ENCODE measurements at regions not wholly inside any gene's neighbourhood (a gene's known extent, or its start where the extent isn't known, plus 50 kb on each side); places are given as distances from the start of the nearest gene placed in this dataset.

GRCh38 chr13:59178344-59178743, 985.4 kb downstream of the DIAPH3 start:
- DNase-seq (ENCODE audit: low spot score), result no peak
- TF ChIP-seq, protein P1, sequence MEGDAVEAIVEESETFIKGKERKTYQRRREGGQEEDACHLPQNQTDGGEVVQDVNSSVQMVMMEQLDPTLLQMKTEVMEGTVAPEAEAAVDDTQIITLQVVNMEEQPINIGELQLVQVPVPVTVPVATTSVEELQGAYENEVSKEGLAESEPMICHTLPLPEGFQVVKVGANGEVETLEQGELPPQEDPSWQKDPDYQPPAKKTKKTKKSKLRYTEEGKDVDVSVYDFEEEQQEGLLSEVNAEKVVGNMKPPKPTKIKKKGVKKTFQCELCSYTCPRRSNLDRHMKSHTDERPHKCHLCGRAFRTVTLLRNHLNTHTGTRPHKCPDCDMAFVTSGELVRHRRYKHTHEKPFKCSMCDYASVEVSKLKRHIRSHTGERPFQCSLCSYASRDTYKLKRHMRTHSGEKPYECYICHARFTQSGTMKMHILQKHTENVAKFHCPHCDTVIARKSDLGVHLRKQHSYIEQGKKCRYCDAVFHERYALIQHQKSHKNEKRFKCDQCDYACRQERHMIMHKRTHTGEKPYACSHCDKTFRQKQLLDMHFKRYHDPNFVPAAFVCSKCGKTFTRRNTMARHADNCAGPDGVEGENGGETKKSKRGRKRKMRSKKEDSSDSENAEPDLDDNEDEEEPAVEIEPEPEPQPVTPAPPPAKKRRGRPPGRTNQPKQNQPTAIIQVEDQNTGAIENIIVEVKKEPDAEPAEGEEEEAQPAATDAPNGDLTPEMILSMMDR (IDR thresholded peaks at IDR 0.05; ENCODE audit: extremely low read depth, missing control alignments), result no peak

- no peak for DNase-seq (ENCODE audit: low spot score)
- TF ChIP-seq, protein P1 (IDR thresholded peaks at IDR 0.05; ENCODE audit: extremely low read depth, missing control alignments), result no peak
Observed at GRCh38 chr13:59182241-59182640, 981.5 kb downstream of the DIAPH3 start.

- no peak for DNase-seq (ENCODE audit: low spot score)
- TF ChIP-seq, protein P1 (IDR thresholded peaks at IDR 0.05; ENCODE audit: extremely low read depth, missing control alignments), result no peak
Observed at GRCh38 chr13:59197397-59197796, 966.3 kb downstream of the DIAPH3 start.

- no peak for DNase-seq (ENCODE audit: low spot score)
- TF ChIP-seq, protein P1 (IDR thresholded peaks at IDR 0.05; ENCODE audit: extremely low read depth, missing control alignments), result no peak
Observed at GRCh38 chr13:59201841-59202240, 961.9 kb downstream of the DIAPH3 start.

DNA sequence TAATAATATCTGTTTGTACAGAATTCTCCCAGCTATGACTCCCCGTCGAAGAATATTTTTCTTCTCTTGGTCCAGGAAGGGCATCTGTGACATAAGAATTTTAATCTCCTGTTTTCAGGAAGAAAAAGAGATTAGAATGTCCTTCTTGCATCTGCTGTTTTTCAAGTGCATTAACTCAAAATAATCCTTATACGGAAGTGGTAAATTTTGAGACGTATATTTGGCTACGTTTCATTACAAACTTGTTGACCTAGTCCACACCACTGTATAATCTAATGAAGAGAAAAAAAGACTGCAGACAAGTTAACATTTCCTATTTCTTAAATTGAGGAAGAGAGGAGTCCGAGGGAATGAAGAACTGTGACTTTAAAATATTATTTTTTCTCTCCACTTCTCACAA, 959.9 kb downstream of the DIAPH3 start:
- TF ChIP-seq, protein P1 (IDR thresholded peaks at IDR 0.05; ENCODE audit: extremely low read depth, missing control alignments), result no peak
- DNase-seq (ENCODE audit: low spot score), result no peak

- no peak for DNase-seq (ENCODE audit: low spot score)
- TF ChIP-seq, protein P1 (IDR thresholded peaks at IDR 0.05; ENCODE audit: extremely low read depth, missing control alignments), result no peak
Observed at GRCh38 chr13:59205501-59205900, 958.2 kb downstream of the DIAPH3 start.

DNA sequence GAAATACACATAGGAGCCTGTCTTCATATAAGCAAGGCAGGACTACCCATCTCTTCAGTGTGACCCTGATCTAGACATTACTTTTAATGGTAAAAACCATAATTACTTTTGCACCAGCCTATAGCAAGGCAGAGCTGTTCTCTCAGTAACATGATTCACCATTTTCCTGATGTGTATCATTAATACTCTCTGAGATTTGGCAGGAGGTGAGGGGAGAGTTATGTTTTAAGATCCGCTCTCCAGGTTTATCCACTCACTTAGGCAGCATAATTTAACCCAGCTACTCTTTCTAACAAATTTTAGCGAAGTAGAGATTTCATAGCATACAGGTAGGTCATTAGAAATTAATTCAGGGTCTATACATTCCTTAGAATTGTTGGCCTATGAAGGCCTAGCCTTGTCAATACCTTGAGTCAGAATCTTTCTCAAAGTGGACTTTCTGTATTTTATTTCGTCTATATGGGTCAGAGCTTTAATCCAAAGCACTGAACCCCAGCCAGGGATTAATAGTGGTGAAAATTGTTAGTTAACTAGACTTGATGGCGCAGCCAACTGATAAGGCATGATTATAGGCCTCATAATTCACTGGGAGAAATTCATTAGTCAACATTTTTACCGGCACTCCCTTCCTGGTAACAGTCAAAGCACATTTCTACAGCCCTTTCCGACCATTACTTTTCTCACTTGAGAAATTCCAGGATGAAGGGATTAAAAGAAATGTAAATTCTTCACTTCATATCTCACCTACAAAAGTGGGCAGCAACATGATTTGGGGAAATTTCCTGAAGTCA, 955.1 kb downstream of the DIAPH3 start:
- DNase-seq (ENCODE audit: low spot score), result no peak
- TF ChIP-seq, protein P1 (IDR thresholded peaks at IDR 0.05; ENCODE audit: extremely low read depth, missing control alignments), result no peak
